K562 (cell line): ENCODE measurements at regions not wholly inside any gene's neighbourhood (a gene's known extent, or its start where the extent isn't known, plus 50 kb on each side); places are given as distances from the start of the nearest gene placed in this dataset.

Source experiments
- ATF7 ChIP-seq: fragments of 450-650 bp; IDR thresholded peaks from 2 replicates; pipeline ENCODE4 v1.7.1; 2014; ENCODE audit warnings: mild to moderate bottlenecking, moderate library complexity
- BRCA1 ChIP-seq, 2 experiments: fragments of 450-650 bp in 1 of 2; sonication (generic) in 1 of 2; formaldehyde crosslinking in 1 of 2; IDR thresholded peaks; 2 replicates each; pipeline versions ENCODE4 v1.5.0 to v1.6.1; 2017 to 2020; ENCODE audit warnings: mild to moderate bottlenecking in 1 of 2, missing genetic modification reagents in 1 of 2
- CBX8 ChIP-seq: fragments of 200-600 bp; sonication (generic); IDR thresholded peaks from 2 replicates; pipeline ENCODE4 v1.6.1; 2012; ENCODE audit warnings: borderline replicate concordance, mixed run types, low read depth, mild to moderate bottlenecking, moderate library complexity, mixed read lengths, low read length, control low read depth, inconsistent platforms; ENCODE audit not compliant: poor library complexity, severe bottlenecking; ENCODE audit errors: extremely low read depth
- SIN3A ChIP-seq, 2 experiments: fragments of 150-350 bp in 1 of 2; IDR thresholded peaks; 2 replicates each; pipeline ENCODE4 v1.6.1; 2011 to 2016; ENCODE audit warnings: borderline replicate concordance in 2 of 2, low read depth in 2 of 2, low read length in 2 of 2, mild to moderate bottlenecking in 2 of 2, moderate library complexity in 2 of 2; ENCODE audit not compliant: control insufficient read depth in 1 of 2
- TF ChIP-seq, protein P1 (sequence below): fragments of 150-350 bp; conservative IDR thresholded peaks from 2 replicates; pipeline ENCODE4 v1.6.1; 2014; ENCODE audit warnings: low read length
- TF ChIP-seq, protein P2 (sequence below): fragments of 450-650 bp; formaldehyde crosslinking; IDR thresholded peaks from 2 replicates; pipeline ENCODE4 v1.4.0; 2022; ENCODE audit warnings: mild to moderate bottlenecking, moderate library complexity

DNA sequence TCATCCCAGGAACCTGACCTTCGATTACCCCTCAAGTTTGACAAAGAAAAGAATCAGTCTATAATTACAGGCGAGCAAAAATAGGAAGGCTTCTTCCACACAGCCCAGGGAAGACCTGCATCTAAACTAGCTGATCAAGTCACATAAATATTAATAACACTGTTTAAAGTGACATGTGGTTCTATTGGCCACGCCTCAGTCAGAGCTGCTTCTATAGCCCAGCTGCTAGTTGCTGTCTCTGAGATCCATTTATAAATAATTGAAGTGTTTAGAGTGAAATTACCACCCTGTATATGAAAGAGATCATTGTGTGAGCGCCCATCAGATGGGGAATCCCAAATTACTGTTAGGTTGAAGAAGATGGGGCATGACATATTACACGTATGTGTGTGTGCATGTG lies 426.0 kb downstream of the CDH2 start:
- no peak for TF ChIP-seq CBX8
- no peak for TF ChIP-seq SIN3A (IDR thresholded peaks at IDR 0.05; ENCODE audit: borderline replicate concordance in 2 of 2, control insufficient read depth in 1 of 2, low read depth in 2 of 2, low read length in 2 of 2)
- TF ChIP-seq, protein P1, sequence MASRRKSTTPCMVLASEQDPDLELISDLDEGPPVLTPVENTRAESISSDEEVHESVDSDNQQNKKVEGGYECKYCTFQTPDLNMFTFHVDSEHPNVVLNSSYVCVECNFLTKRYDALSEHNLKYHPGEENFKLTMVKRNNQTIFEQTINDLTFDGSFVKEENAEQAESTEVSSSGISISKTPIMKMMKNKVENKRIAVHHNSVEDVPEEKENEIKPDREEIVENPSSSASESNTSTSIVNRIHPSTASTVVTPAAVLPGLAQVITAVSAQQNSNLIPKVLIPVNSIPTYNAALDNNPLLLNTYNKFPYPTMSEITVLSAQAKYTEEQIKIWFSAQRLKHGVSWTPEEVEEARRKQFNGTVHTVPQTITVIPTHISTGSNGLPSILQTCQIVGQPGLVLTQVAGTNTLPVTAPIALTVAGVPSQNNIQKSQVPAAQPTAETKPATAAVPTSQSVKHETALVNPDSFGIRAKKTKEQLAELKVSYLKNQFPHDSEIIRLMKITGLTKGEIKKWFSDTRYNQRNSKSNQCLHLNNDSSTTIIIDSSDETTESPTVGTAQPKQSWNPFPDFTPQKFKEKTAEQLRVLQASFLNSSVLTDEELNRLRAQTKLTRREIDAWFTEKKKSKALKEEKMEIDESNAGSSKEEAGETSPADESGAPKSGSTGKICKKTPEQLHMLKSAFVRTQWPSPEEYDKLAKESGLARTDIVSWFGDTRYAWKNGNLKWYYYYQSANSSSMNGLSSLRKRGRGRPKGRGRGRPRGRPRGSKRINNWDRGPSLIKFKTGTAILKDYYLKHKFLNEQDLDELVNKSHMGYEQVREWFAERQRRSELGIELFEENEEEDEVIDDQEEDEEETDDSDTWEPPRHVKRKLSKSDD = no peak
- TF ChIP-seq, protein P2, sequence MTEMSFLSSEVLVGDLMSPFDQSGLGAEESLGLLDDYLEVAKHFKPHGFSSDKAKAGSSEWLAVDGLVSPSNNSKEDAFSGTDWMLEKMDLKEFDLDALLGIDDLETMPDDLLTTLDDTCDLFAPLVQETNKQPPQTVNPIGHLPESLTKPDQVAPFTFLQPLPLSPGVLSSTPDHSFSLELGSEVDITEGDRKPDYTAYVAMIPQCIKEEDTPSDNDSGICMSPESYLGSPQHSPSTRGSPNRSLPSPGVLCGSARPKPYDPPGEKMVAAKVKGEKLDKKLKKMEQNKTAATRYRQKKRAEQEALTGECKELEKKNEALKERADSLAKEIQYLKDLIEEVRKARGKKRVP = no peak
- TF ChIP-seq BRCA1 (IDR thresholded peaks at IDR 0.05) = no peak
- no peak for TF ChIP-seq BRCA1 (CRISPR knock-in tag; IDR thresholded peaks at IDR 0.05)
- TF ChIP-seq ATF7 = no peak
